ENCODE measurements at regions not wholly inside any gene's neighbourhood (a gene's known extent, or its start where the extent isn't known, plus 50 kb on each side); places are given as distances from the start of the nearest gene placed in this dataset.

DNA sequence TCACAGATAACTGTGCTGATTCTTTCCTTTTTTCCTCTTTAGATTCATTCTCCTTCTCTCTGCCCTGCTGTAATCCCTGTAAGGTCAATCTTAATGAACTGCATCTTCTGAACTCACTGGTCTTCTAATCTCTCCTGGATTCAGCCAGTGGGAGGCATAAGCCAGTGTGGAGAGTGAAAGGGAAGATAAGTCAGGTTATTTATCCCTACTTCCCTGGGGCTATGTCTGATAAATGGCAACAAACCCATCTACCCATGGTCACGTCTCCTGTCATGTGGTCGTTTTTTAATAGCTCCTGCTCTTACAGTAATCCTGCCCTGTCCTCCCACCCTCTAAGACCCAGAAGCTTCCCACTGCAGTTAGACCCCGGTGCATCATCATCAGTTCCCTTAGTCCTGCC is 199.6 kb upstream of the NAALADL2 start:
- TF ChIP-seq, protein P1, sequence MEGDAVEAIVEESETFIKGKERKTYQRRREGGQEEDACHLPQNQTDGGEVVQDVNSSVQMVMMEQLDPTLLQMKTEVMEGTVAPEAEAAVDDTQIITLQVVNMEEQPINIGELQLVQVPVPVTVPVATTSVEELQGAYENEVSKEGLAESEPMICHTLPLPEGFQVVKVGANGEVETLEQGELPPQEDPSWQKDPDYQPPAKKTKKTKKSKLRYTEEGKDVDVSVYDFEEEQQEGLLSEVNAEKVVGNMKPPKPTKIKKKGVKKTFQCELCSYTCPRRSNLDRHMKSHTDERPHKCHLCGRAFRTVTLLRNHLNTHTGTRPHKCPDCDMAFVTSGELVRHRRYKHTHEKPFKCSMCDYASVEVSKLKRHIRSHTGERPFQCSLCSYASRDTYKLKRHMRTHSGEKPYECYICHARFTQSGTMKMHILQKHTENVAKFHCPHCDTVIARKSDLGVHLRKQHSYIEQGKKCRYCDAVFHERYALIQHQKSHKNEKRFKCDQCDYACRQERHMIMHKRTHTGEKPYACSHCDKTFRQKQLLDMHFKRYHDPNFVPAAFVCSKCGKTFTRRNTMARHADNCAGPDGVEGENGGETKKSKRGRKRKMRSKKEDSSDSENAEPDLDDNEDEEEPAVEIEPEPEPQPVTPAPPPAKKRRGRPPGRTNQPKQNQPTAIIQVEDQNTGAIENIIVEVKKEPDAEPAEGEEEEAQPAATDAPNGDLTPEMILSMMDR (conservative IDR thresholded peaks at IDR 0.05; ENCODE audit: low read length): no peak
- TF ChIP-seq EZH2phosphoT487 (IDR thresholded peaks at IDR 0.05; ENCODE audit: borderline replicate concordance): no peak

Measured in Loucy (cell line).